HUES6 (cell line): ENCODE measurements at regions not wholly inside any gene's neighbourhood (a gene's known extent, or its start where the extent isn't known, plus 50 kb on each side); places are given as distances from the start of the nearest gene placed in this dataset.

ENCODE experiments used
- H3K27ac ChIP-seq: 2 replicates; pipeline ENCODE4 v1.7.0; 2013; ENCODE audit warnings: low read depth, mild to moderate bottlenecking, low read length, inconsistent platforms
- H3K27me3 ChIP-seq: 2 replicates; pipeline ENCODE4 v1.6.1; 2013; ENCODE audit warnings: low read length; ENCODE audit not compliant: control insufficient read depth, insufficient read depth
- H3K36me3 ChIP-seq: 2 replicates; pipeline ENCODE4 v1.6.1; 2013; ENCODE audit warnings: low read length; ENCODE audit not compliant: control insufficient read depth, insufficient read depth
- H3K4me1 ChIP-seq: 2 replicates; pipeline ENCODE4 v1.6.1; 2013; ENCODE audit warnings: low read length; ENCODE audit not compliant: control insufficient read depth, insufficient read depth
- H3K4me3 ChIP-seq: 2 replicates; pipeline ENCODE4 v1.5.1; 2013; ENCODE audit warnings: low read depth, low read length
- H3K9ac ChIP-seq: one replicate; pipeline ENCODE4 v1.6.1; 2013; ENCODE audit warnings: mild to moderate bottlenecking, low read length
- H3K9me3 ChIP-seq: 2 replicates; pipeline ENCODE4 v1.6.1; 2013; ENCODE audit warnings: low read depth, low read length; ENCODE audit not compliant: control insufficient read depth, insufficient read depth

- Histone ChIP-seq H3K27me3 (no peaks in the 10 kb centered on the region), H3K9me3 (no peaks in the 10 kb centered on the region; the same call in 1 of the 2 replicates), H3K4me1 (peaks cover 24% of the 10 kb centered on the region), H3K9ac (no peak overlapping the region), H3K4me3 (no peak overlapping the region), H3K27ac (no peak overlapping the region), H3K36me3 (peaks cover 9% of the 10 kb centered on the region)
Observed at GRCh38 chr6:21800330-21800729, 206.8 kb downstream of the SOX4 start.

- H3K27ac ChIP-seq: no peak overlapping the region
- no peak overlapping the region for H3K4me3 ChIP-seq
Observed at GRCh38 chr6:21800948-21801438, 207.4 kb downstream of the SOX4 start.

GRCh38 chr6:21801446-21802174, 208.1 kb downstream of the SOX4 start:
- peaks cover 25% of the 10 kb centered on the region for H3K4me1 ChIP-seq
- no peaks in the 10 kb centered on the region; the same call in 1 of the 2 replicates for H3K9me3 ChIP-seq
- no peak overlapping the region for H3K27ac ChIP-seq
- H3K4me3 ChIP-seq: no peak overlapping the region
- peaks cover 9% of the 10 kb centered on the region for H3K36me3 ChIP-seq
- H3K27me3 ChIP-seq: no peaks in the 10 kb centered on the region
- H3K9ac ChIP-seq: no peak overlapping the region

More at GRCh38 chr6:21800948-21801438, 207.4 kb downstream of the SOX4 start:
- H3K9me3 ChIP-seq: no peaks in the 10 kb centered on the region; the same call in 1 of the 2 replicates
- H3K9ac ChIP-seq: no peak overlapping the region
- H3K4me1 ChIP-seq: peaks cover 25% of the 10 kb centered on the region
- peaks cover 9% of the 10 kb centered on the region for H3K36me3 ChIP-seq
- H3K27me3 ChIP-seq: no peaks in the 10 kb centered on the region

- H3K9ac ChIP-seq: no peak overlapping the region
- H3K27ac ChIP-seq: no peak overlapping the region
- H3K36me3 ChIP-seq: peaks cover 9% of the 10 kb centered on the region
- H3K4me1 ChIP-seq: peaks cover 27% of the 10 kb centered on the region
- no peak overlapping the region for H3K4me3 ChIP-seq
- no peaks in the 10 kb centered on the region for H3K27me3 ChIP-seq
- no peaks in the 10 kb centered on the region; the same call in 1 of the 2 replicates for H3K9me3 ChIP-seq
Observed at GRCh38 chr6:21802175-21802822, 208.7 kb downstream of the SOX4 start.

GRCh38 chr6:21804941-21805610, 211.5 kb downstream of the SOX4 start:
- Histone ChIP-seq H3K27me3 (no peaks in the 10 kb centered on the region), H3K36me3 (peaks cover 13% of the 10 kb centered on the region), H3K4me3 (no peak overlapping the region), H3K4me1 (peaks cover 41% of the 10 kb centered on the region), H3K27ac (no peak overlapping the region), H3K9me3 (no peaks in the 10 kb centered on the region), H3K9ac (no peak overlapping the region)

GRCh38 chr6:21807299-21808044, 213.9 kb downstream of the SOX4 start:
- peaks cover 26% of the 10 kb centered on the region for H3K4me1 ChIP-seq
- no peak overlapping the region for H3K4me3 ChIP-seq
- H3K36me3 ChIP-seq: peaks cover 13% of the 10 kb centered on the region
- no peak overlapping the region for H3K9ac ChIP-seq
- no peaks in the 10 kb centered on the region for H3K27me3 ChIP-seq
- H3K9me3 ChIP-seq: no peaks in the 10 kb centered on the region
- H3K27ac ChIP-seq: peak overlapping the region; percentile 12; the same call in 1 of the 2 replicates

GRCh38 chr6:21808045-21808470, 214.5 kb downstream of the SOX4 start:
- H3K9ac ChIP-seq: no peak overlapping the region
- H3K27ac ChIP-seq: 0 out of 2 replicates have a peak overlapping the region, but pooled peaks have one; percentile 12
- no peaks in the 10 kb centered on the region for H3K27me3 ChIP-seq
- no peak overlapping the region for H3K4me3 ChIP-seq
- H3K4me1 ChIP-seq: peaks cover 26% of the 10 kb centered on the region
- no peaks in the 10 kb centered on the region for H3K9me3 ChIP-seq
- peaks cover 13% of the 10 kb centered on the region for H3K36me3 ChIP-seq

- H3K27me3 ChIP-seq: no peaks in the 10 kb centered on the region
- H3K4me3 ChIP-seq: no peak overlapping the region
- no peaks in the 10 kb centered on the region for H3K9me3 ChIP-seq
- H3K4me1 ChIP-seq: peaks cover 26% of the 10 kb centered on the region
- H3K9ac ChIP-seq: peak overlapping the region; percentile 12
- H3K27ac ChIP-seq: 0 out of 2 replicates have a peak overlapping the region, but pooled peaks have one; percentile 18
- peaks cover 16% of the 10 kb centered on the region for H3K36me3 ChIP-seq
Observed at GRCh38 chr6:21808551-21809242, 215.1 kb downstream of the SOX4 start.

- Histone ChIP-seq H3K4me1 (peaks cover 27% of the 10 kb centered on the region), H3K4me3 (no peak overlapping the region), H3K27me3 (no peaks in the 10 kb centered on the region), H3K9ac (no peak overlapping the region), H3K9me3 (no peaks in the 10 kb centered on the region), H3K27ac (no peak overlapping the region), H3K36me3 (peaks cover 19% of the 10 kb centered on the region)
Observed at GRCh38 chr6:21811484-21811883, 217.9 kb downstream of the SOX4 start.

GRCh38 chr6:21816231-21816630, 222.7 kb downstream of the SOX4 start:
- H3K36me3 ChIP-seq: peaks cover 9% of the 10 kb centered on the region; the same call in 1 of the 2 replicates
- H3K4me3 ChIP-seq: no peak overlapping the region
- H3K4me1 ChIP-seq: 0 out of 2 replicates have a peak, but pooled peaks cover 6% of the 10 kb centered on the region
- no peak overlapping the region for H3K9ac ChIP-seq
- H3K27me3 ChIP-seq: no peaks in the 10 kb centered on the region
- no peaks in the 10 kb centered on the region for H3K9me3 ChIP-seq
- H3K27ac ChIP-seq: no peak overlapping the region
